ENCODE measurements at regions not wholly inside any gene's neighbourhood (a gene's known extent, or its start where the extent isn't known, plus 50 kb on each side); places are given as distances from the start of the nearest gene placed in this dataset.

DNA sequence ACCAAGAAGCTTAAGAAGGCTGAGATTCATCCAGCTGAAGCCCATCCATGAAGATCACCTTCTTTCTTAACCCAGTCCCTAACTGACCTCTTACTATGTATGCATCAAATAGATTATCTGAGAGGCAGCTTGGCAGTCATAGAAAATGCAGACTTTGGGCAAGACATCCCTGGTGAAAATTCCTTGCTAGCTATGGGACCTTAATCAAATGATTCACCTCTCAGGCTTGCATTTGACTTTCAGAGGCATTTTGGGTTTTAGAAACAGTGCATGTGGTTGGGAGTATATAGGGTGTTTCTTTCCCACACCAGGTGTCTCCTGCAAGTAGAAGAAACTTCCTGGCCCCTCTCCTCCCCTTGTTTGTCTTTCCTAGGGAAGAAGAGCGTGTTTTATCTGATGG, 188.5 kb upstream of the ISX start:
- TF ChIP-seq, protein P1, sequence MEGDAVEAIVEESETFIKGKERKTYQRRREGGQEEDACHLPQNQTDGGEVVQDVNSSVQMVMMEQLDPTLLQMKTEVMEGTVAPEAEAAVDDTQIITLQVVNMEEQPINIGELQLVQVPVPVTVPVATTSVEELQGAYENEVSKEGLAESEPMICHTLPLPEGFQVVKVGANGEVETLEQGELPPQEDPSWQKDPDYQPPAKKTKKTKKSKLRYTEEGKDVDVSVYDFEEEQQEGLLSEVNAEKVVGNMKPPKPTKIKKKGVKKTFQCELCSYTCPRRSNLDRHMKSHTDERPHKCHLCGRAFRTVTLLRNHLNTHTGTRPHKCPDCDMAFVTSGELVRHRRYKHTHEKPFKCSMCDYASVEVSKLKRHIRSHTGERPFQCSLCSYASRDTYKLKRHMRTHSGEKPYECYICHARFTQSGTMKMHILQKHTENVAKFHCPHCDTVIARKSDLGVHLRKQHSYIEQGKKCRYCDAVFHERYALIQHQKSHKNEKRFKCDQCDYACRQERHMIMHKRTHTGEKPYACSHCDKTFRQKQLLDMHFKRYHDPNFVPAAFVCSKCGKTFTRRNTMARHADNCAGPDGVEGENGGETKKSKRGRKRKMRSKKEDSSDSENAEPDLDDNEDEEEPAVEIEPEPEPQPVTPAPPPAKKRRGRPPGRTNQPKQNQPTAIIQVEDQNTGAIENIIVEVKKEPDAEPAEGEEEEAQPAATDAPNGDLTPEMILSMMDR (conservative IDR thresholded peaks at IDR 0.05; ENCODE audit: low read depth, low read length), result no peak
- TF ChIP-seq EZH2 (IDR thresholded peaks at IDR 0.05; ENCODE audit: borderline replicate concordance, low read depth, low read length, poor library complexity, severe bottlenecking), result no peak

Measured in A673 (cell line).